Stimulated activated CD8-positive, alpha-beta memory T cell treated with anti-CD3 and anti-CD28 coated beads, Interleukin-15, amount 100 ng/mL, for 24 hours (primary cell): ENCODE measurements at regions not wholly inside any gene's neighbourhood (a gene's known extent, or its start where the extent isn't known, plus 50 kb on each side); places are given as distances from the start of the nearest gene placed in this dataset.
"Not testable (repeated sequence)": the region's sequence is repeated elsewhere in the genome, so short reads cannot be mapped to it uniquely, and the experiment has no call there.

Source experiments
- DNase-seq: peaks from one replicate; pipeline ENCODE4 v3.0.0-alpha.2; 2020; ENCODE audit warnings: low read depth

DNA sequence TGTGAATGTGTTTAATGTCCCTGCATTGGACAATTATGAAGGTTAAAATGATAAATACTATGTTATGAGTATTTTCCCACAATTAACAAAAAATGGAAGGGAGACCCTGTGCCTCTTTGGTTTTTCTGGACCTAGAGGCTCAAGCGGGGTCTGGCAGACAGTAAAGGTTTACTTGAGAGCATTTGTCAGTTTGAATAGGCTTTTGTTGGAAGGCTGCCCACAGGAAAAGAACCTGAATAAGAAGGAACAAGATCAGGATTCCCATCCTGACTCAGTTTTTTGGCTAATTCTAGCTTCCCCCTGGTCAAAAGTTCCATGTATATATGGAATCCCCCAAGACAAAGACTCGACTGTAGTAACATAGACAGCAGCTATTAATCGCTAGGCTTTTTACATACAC is 150.9 kb upstream of the JUN start:
- no peak for DNase-seq

GRCh38 chr1:58936973-58937372 is 153.1 kb upstream of the JUN start:
- no peak for DNase-seq

DNA sequence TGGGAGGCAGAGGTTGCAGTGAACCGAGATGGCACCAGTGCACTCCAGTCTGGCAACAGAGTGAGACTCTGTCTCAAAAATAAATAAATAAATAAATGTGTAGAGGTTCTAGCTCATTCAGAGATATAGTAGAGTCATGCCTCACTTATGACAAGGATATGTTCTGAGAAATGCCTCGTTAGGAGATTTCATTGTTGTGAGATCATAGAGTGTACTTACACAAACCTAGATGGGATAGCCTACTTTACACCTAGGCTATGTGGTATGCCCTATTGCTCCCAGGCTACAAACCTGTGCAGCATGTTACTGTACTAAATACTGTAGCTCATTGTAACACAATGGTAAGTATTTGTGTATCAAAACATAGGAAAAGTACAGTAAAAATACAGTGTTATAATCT is 155.3 kb upstream of the JUN start:
- no peak for DNase-seq

GRCh38 chr1:58939666-58940370 is 156.0 kb upstream of the JUN start:
- no peak for DNase-seq

- no peak for DNase-seq
Observed at GRCh38 chr1:58941471-58942289, 157.8 kb upstream of the JUN start.

GRCh38 chr1:58942759-58943191 is 158.9 kb upstream of the JUN start:
- no peak for DNase-seq

- DNase-seq, result no peak
Observed at GRCh38 chr1:58943776-58944175, 159.9 kb upstream of the JUN start.

GRCh38 chr1:58944439-58944838 is 160.6 kb upstream of the JUN start:
- DNase-seq, result no peak

DNA sequence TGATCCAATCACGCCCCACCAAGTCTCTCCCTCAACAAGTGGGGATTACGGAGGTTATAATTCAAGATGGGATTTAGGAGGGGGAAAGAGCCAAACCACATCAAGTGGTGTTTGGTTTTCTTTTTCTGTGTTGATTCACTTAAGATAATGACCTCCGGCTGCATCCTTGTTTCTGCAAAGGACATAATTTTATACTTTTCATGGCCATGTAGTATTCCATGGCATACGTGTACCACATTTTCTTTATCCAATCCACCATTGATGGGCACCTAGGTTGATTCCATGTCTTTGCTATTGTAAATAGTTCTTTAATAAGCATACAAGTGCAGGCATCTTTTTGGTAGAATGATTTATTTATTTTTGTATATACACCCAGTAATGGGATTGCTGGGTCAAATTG is 162.5 kb upstream of the JUN start:
- DNase-seq, result no peak

GRCh38 chr1:58948671-58949070 is 164.8 kb upstream of the JUN start:
- DNase-seq, result no peak

- no peak for DNase-seq
Observed at GRCh38 chr1:58949551-58950220, 165.8 kb upstream of the JUN start.

DNA sequence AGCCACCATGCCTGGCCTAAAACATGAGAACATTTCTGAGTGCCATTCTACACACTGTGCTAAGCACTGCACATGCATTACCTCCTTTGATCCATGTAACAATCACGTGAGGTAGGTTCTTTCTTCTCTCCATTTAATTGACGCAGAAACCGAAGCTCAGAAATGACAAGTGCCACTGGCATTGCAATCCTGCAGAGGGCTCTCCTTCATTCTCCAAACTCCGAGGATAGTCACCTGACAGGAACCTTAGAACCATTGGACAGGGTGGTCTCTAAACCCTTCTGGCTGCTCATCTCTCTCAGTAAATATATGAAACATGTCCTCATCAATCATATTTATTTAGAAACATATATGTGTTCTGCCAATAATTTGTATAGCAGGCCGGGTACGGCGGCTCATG is 167.1 kb upstream of the JUN start:
- DNase-seq, result no peak

DNA sequence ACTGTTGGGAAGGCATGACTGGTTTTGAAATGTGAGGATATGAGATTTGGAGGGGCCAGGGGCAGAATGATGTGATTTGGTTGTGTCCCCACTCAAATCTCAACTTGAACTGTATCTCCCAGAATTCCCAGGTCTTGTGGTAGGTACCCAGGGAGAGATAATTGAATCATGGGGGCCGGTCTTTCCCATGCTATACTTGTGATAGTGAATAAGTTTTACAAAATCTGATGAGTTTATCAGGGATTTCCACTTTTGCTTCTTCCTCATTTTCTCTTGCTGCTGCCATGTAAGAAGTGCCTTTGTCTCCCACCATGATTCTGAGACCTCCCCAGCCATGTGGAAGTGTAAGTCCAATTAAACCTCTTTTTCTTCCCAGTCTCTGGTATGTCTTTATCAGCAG is 170.1 kb upstream of the JUN start:
- not testable (repeated sequence) for DNase-seq

- DNase-seq, result not testable (repeated sequence)
Observed at GRCh38 chr1:58963287-58963686, 179.4 kb upstream of the JUN start.

DNA sequence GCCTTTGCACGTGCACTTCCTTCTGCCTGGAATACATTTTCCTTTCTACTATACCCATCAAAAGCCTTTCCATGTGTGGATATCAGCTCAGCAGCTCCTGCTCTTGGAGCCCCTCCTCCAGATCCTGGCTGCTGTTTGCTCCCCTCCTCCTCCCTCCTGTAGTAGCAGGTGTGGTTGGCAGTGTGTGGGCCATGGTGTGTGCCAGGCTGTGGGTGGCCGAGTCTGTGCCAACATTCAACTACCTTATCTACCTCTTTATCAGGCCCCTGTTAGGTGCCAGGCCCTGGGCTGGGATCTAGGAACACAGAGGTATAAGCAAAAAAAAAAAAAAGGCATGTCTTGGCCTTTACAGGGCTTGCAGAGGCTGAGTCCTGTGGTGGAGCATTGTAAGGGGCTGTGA is 180.6 kb upstream of the JUN start:
- DNase-seq, result no peak

DNA sequence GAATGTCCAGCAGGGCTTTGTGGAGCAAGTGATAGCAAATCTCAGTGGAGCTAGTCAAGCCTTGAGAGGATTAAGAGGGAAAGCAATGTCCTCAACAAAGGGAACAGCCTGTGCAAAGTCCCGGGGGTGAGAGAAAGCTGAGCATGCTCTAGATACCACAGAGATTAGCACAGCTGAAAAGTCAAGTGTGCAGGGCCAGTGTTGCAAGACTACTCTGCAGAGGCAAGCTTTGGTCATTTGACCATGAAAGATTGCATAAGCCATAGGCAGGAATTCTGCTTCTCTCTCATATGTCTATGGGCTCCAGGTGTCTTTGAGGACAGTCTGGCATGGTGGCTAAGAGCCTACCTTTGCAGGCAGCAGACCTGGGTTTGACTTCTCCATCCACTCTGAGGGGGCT is 181.0 kb upstream of the JUN start:
- DNase-seq, result no peak

DNA sequence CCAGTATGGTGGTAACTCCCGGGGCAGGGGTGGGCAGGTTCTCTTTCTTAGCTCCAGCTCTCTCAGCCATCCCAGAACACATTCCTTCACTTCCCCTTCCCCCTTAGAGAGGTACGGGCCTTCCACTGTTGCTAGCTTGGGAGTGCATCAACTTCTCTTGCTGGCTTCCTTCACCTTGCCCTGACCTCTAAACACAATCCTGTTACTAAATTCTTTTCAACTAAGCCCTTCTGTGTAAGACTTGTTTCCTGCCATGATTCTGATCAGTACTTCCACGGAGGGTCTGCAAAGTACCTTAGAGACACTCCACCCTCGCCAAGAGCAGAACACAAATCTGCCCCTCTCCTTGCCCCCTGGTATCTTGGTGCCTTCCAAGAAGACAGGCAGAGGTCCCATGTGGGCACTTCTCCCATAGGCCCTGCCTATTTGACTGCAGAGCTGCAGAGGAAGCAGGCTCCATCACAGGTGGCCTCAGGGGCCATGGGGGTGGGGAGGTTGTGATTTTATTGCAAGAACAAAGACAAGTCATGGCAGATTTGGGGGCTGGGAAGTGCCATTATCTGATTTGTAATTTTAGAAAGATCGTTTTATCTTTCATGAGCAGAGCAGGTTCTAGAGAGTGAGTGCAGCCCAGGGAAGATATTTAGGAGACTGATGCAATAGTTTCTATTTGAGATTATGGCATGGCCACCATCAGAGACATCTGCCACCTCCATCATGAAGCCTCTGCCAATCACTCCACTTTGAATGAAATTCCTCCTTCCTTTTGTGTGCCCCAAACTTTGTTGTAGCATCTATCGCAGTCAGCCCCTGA is 182.5 kb upstream of the JUN start:
- DNase-seq, result no peak

DNA sequence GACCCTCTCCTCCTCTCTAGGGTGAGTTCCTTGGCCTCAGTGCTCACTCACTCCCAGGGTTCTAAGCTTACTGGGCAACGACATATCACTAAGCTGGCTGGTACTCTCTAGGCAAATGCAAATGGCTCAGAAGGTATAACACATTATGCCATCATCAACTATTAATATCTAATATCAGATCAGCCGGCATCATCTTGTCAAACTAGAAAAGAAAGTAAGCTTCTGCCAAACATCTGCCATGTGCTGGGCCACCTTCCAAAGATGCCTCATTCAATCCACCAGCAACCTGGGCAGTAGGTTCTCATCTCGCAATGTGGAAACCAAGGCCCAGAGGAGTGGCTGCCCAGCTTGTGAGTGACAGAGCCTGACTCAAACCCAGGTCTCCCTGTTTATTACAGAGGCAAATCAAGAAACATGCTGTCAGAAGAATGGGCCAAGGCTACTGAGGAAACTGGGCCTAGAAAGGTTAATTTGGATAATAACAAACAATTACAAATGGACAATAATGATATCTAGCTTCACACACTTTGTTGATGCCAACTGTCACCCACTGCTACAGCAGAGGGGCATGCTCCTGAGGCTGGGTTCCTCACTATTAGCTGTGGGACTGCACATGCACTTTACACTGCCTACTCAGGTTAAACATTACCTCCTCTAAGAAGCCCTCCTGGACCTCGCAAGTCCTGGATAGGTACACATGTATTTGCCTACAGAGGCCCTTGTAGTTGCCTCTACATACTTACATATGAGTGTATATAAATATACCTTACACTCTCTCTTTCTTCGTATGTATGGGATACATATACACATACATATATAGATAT is 183.3 kb upstream of the JUN start:
- no peak for DNase-seq

GRCh38 chr1:58968360-58968952 is 184.6 kb upstream of the JUN start:
- DNase-seq, result no peak

DNA sequence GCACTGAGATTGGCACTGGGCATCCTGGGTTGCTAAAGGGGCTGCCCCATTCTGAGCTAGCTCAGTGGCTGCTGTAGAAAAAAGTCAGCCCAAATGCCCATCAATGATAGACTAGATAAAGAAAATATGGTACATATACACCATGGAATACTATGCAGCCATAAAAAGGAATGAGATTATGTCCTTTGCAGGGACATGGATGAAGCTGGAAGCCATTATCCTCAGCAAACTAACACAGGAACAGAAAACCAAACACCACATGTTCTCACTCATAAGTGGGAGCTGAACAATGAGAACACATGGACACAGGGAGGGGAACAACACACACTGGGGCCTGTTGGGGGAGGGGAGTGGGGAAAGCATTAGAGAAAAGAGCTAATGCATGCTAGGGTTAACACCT is 185.3 kb upstream of the JUN start:
- not testable (repeated sequence) for DNase-seq

DNA sequence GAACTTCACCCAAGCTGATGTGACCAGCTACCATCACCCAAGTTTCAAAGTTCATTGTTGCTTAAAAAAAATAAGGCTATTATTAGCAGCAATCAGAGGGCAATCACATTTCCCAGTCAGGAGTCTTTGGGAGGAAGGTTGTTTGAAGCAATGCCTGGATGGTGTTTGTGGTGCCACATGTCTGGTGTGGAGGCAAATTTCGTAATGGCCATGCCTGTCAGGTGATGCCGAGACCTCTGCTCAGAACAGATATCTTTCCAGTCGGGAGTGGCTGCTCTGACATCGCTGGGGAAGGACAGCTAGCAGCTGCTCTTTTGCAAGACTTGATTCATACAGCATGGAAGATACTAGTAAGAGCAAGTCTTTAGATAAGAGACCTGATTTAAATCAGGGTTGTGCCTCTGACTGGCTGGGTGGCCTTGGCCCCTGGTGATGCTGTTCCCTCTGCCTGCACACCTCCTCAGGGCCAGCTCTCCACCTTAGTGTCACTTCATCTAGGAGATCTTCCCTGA is 187.8 kb upstream of the JUN start:
- no peak for DNase-seq
